ENCODE measurements at regions not wholly inside any gene's neighbourhood (a gene's known extent, or its start where the extent isn't known, plus 50 kb on each side); places are given as distances from the start of the nearest gene placed in this dataset.
A peak's percentile ranks its signal among the peaks of the same experiment; 100 is the strongest.

- H3K36me3 Mint-ChIP-seq (ENCODE audit: unreplicated experiment): no peaks in the 10 kb centered on the region
- H3K27me3 Mint-ChIP-seq (ENCODE audit: unreplicated experiment): no peaks in the 10 kb centered on the region
- DNase-seq (ENCODE audit: extremely low spot score, unreplicated experiment): no peak
- peaks cover 9% of the 10 kb centered on the region for H3K4me1 Mint-ChIP-seq (ENCODE audit: unreplicated experiment)
- no peak overlapping the region for H3K27ac Mint-ChIP-seq (ENCODE audit: unreplicated experiment)
- no peaks in the 10 kb centered on the region for H3K9me3 Mint-ChIP-seq (ENCODE audit: unreplicated experiment)
- H3K4me3 Mint-ChIP-seq (ENCODE audit: unreplicated experiment): no peak overlapping the region
- TF ChIP-seq CTCF (IDR thresholded peaks at IDR 0.05): no peak
Observed at GRCh38 chr5:136720674-136721073, 355.3 kb upstream of the TRPC7 start.

GRCh38 chr5:136717917-136718316, 352.6 kb upstream of the TRPC7 start:
- no peaks in the 10 kb centered on the region for H3K36me3 Mint-ChIP-seq (ENCODE audit: unreplicated experiment)
- peaks cover 20% of the 10 kb centered on the region for H3K4me1 Mint-ChIP-seq (ENCODE audit: unreplicated experiment)
- no peaks in the 10 kb centered on the region for H3K9me3 Mint-ChIP-seq (ENCODE audit: unreplicated experiment)
- DNase-seq (ENCODE audit: extremely low spot score, unreplicated experiment): no peak
- H3K27ac Mint-ChIP-seq (ENCODE audit: unreplicated experiment): no peak overlapping the region
- TF ChIP-seq CTCF (IDR thresholded peaks at IDR 0.05): no peak
- H3K27me3 Mint-ChIP-seq (ENCODE audit: unreplicated experiment): no peaks in the 10 kb centered on the region
- no peak overlapping the region for H3K4me3 Mint-ChIP-seq (ENCODE audit: unreplicated experiment)

GRCh38 chr5:136714286-136714685, 348.9 kb upstream of the TRPC7 start:
- H3K27me3 Mint-ChIP-seq (ENCODE audit: unreplicated experiment): no peaks in the 10 kb centered on the region
- no peak for TF ChIP-seq CTCF (IDR thresholded peaks at IDR 0.05)
- H3K27ac Mint-ChIP-seq (ENCODE audit: unreplicated experiment): no peak overlapping the region

GRCh38 chr5:136712628-136713027, 347.3 kb upstream of the TRPC7 start:
- peaks cover 43% of the 10 kb centered on the region for H3K4me1 Mint-ChIP-seq (ENCODE audit: unreplicated experiment)
- no peak overlapping the region for H3K4me3 Mint-ChIP-seq (ENCODE audit: unreplicated experiment)
- H3K27ac Mint-ChIP-seq (ENCODE audit: unreplicated experiment): peak overlapping the region; percentile 68

More at GRCh38 chr5:136714286-136714685, 348.9 kb upstream of the TRPC7 start:
- no peak overlapping the region for H3K4me3 Mint-ChIP-seq (ENCODE audit: unreplicated experiment)
- peaks cover 43% of the 10 kb centered on the region for H3K4me1 Mint-ChIP-seq (ENCODE audit: unreplicated experiment)
- H3K36me3 Mint-ChIP-seq (ENCODE audit: unreplicated experiment): no peaks in the 10 kb centered on the region
- H3K9me3 Mint-ChIP-seq (ENCODE audit: unreplicated experiment): no peaks in the 10 kb centered on the region
- no peak for DNase-seq (ENCODE audit: extremely low spot score, unreplicated experiment)

GRCh38 chr5:136710834-136711233, 345.5 kb upstream of the TRPC7 start:
- no peak for DNase-seq (ENCODE audit: extremely low spot score, unreplicated experiment)
- Mint-ChIP-seq H3K4me1 (ENCODE audit: unreplicated experiment) (peaks cover 36% of the 10 kb centered on the region), H3K9me3 (ENCODE audit: unreplicated experiment) (no peaks in the 10 kb centered on the region), H3K27me3 (ENCODE audit: unreplicated experiment) (peaks cover 7% of the 10 kb centered on the region), H3K27ac (ENCODE audit: unreplicated experiment) (peak overlapping the region; percentile 2), H3K36me3 (ENCODE audit: unreplicated experiment) (no peaks in the 10 kb centered on the region), H3K4me3 (ENCODE audit: unreplicated experiment) (no peak overlapping the region)
- TF ChIP-seq CTCF (IDR thresholded peaks at IDR 0.05): no peak

More at GRCh38 chr5:136712628-136713027, 347.3 kb upstream of the TRPC7 start:
- DNase-seq (ENCODE audit: extremely low spot score, unreplicated experiment): no peak
- no peak for TF ChIP-seq CTCF (IDR thresholded peaks at IDR 0.05)
- H3K36me3 Mint-ChIP-seq (ENCODE audit: unreplicated experiment): no peaks in the 10 kb centered on the region
- no peaks in the 10 kb centered on the region for H3K9me3 Mint-ChIP-seq (ENCODE audit: unreplicated experiment)
- no peaks in the 10 kb centered on the region for H3K27me3 Mint-ChIP-seq (ENCODE audit: unreplicated experiment)

All from osteocyte (in vitro differentiated cells).